ENCODE measurements at regions not wholly inside any gene's neighbourhood (a gene's known extent, or its start where the extent isn't known, plus 50 kb on each side); places are given as distances from the start of the nearest gene placed in this dataset.
"Not testable (repeated sequence)": the region's sequence is repeated elsewhere in the genome, so short reads cannot be mapped to it uniquely, and the experiment has no call there.

- not testable (repeated sequence) for H3K4me1 Mint-ChIP-seq, H3K27ac Mint-ChIP-seq, H3K4me3 Mint-ChIP-seq, H3K9me3 Mint-ChIP-seq, H3K36me3 Mint-ChIP-seq, H3K27me3 Mint-ChIP-seq, ATAC-seq
These were observed 203.6 kb downstream of the ANKRD30BL start for GRCh38 chr2:131958019-131958609.

- not testable (repeated sequence) for H3K4me1 Mint-ChIP-seq, H3K9me3 Mint-ChIP-seq, ATAC-seq, H3K27ac Mint-ChIP-seq, H3K27me3 Mint-ChIP-seq, H3K36me3 Mint-ChIP-seq, H3K4me3 Mint-ChIP-seq
These were observed 213.1 kb downstream of the ANKRD30BL start for GRCh38 chr2:131948641-131949040.

- not testable (repeated sequence) for H3K36me3 Mint-ChIP-seq, H3K9me3 Mint-ChIP-seq, ATAC-seq, H3K27me3 Mint-ChIP-seq, H3K4me3 Mint-ChIP-seq, H3K27ac Mint-ChIP-seq, H3K4me1 Mint-ChIP-seq
These were observed 238.5 kb downstream of the ANKRD30BL start for GRCh38 chr2:131923287-131923686.

GRCh38 chr2:131922854-131923253, 238.9 kb downstream of the ANKRD30BL start:
- H3K4me3 Mint-ChIP-seq, ATAC-seq, H3K4me1 Mint-ChIP-seq, H3K27ac Mint-ChIP-seq, H3K27me3 Mint-ChIP-seq, H3K9me3 Mint-ChIP-seq, H3K36me3 Mint-ChIP-seq: not testable (repeated sequence)
